ENCODE measurements at regions not wholly inside any gene's neighbourhood (a gene's known extent, or its start where the extent isn't known, plus 50 kb on each side); places are given as distances from the start of the nearest gene placed in this dataset.

DNA sequence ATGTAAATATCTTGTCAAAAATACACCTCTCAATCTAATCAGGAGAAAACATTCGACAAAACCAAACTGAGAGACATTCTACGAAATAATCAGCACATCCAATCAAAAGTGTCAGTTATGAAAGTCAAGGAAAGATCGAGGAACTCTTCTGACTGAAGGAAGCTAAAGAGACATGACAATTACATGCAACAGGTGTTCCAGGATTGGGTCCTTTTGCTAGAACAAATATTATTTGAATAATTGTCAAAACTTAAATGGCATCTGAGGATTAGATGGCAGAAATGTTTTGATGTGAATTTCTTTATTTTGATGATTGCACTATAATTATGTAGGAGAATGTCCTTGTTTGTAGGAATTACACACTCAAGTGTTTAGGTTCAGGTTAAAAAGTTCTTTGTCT is 124.1 kb upstream of the HES1 start:
- TF ChIP-seq CTCF (IDR thresholded peaks at IDR 0.05) (no peak), POLR2A (IDR thresholded peaks at IDR 0.05) (no peak)

Measured in lower leg skin (tissue), 3 donors.